ENCODE measurements at regions not wholly inside any gene's neighbourhood (a gene's known extent, or its start where the extent isn't known, plus 50 kb on each side); places are given as distances from the start of the nearest gene placed in this dataset.

DNA sequence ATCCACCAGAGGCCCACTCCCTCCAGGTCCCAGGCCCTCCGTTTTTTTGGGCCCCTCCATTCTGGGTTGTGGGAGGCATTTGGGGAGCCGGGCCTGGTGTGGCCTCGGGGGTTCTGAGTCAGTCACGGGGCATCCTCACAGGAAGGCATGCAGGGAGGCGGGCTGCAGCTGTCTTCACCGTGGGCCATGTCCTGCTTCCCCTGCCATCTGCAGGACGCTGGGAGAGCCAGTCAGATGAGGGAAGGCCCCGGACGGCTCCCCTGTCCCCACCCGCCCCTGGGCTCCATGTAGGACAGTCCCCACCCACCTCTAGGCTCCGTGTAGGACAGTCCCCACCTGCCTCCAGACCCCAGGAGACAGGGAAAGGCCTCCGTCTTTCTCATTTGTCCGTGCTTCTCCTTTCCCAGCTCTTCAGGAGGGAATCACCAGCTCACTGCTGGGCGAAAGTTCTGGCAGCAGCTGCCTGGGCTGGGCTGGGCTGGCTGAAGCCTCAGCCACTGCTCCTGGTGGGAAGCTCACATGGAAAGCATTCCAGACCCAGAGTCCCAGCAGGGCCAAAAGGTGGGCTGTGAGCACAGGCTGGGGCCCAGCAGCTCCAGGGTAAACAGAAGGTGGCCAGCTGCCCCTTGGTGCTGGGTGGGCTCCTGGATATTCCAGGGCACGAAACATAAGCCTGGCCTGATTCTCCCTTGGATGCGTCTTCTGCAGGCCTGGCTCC, 217.8 kb downstream of the KIF26A start:
- DNase-seq (ENCODE audit: low read depth in 2 of 2) = no peak

DNA sequence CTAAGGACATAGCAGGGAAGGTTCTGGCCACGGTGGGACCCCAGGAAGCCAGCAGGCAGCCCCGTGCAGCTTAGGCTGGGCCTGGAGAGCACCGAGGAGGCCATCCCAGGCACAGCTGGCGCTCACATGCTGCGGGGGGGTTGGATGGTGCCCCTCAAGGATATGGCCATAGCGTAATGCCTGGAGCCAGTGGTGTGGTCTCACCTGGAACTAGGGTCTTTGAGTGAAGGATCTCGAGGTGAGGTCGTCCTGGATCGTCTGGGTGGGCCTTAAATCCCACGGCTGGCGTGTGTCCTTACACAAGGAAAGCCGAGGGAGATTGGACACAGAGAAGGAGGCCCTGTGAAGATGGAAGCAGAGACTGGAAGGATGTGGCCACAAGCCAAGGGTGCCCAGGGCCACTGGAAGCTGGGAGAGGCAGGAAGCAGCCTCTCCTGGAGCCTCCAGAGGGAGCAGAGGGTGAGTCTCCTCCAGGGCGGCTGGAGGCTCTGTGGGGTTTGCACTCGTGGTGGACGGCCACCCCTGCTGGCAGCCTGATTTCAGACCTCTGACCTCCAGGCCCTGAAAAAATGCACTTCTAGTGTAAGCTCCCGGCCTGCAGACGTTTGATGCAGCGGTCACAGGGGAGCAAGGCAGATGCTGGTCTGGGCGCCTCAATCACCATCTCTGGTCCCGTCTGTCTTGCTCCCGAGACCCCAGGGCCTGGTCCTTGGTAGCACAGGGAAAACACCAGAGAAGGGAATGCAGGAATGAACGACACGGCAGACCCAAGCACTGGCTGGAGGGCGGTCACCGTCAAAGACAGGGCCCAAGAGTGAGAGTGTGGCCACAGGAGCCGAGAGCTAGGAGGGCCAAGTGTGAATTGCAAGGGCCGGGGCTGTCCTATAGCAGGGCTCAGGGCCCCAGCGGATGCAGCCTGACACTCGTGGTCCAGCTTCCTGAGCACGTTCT, 218.6 kb downstream of the KIF26A start:
- DNase-seq (ENCODE audit: low read depth in 2 of 2) = no peak

DNA sequence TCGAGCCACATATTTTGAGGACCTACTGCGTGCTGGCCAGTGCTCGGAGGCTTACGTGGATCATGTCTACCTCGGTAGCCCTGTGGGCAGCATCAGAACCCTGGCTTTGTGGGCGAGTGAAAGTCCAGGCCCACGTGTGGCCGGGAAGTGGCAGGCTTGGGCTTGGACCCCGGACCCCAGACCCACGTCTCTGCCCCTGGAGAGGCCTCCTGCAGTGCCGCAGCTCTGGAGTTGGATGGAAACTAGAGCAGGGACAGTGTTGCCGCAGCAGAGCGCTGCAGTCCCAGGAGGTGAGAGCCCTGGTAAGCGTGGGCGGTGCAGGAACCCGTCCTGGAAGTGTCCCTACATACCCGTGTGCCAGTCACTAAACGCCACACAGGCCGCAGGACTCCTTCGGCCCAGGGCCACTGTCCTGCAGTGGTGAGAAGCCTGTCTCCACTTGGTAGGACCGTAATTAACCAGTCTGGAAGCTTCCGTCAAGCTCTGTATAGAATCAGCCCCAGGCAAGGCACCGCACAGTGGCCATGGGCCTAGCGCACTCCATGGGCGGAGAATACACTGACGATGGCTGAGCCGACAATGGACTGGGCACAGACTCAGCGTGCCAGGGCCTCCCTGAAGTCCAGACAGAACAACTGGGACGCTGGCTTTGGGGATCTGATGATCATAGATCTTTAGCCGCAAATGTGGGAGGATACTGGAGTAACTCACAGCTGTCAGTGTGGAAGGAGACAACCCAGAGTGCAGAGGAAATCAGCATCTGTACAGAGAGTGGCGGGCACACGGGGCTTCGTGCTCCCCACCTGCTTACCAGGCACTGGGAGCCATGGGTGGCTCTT, 219.5 kb downstream of the KIF26A start:
- DNase-seq (ENCODE audit: low read depth in 2 of 2) = no peak

GRCh38 chr14:104358528-104359300, 220.3 kb downstream of the KIF26A start:
- no peak for DNase-seq (ENCODE audit: low read depth in 2 of 2)

- DNase-seq (ENCODE audit: low read depth in 2 of 2) = no peak
These were observed 220.1 kb upstream of the C14orf180 start for GRCh38 chr14:104359301-104359968.

GRCh38 chr14:104359969-104360442, 219.6 kb upstream of the C14orf180 start:
- DNase-seq (ENCODE audit: low read depth in 2 of 2) = no peak

DNA sequence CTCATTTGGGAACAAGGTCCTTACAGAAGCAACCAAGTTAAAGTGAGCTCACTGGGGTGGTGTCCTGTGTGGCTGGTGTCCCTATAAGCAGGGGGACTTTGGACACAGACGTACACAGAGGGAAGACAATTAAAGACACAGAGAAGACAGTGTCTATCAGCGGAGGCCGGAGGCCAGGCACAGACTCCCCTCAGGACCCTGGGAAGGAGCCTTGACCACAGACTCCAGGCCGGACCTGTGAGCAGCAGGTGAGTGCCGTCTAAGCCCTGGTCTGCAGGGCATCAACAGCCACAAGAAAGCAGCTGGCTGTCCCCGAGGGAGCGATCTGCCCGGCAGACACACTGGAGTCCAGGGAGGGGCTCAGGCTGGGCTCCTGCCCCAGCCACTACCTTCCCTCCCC, 219.1 kb upstream of the C14orf180 start:
- no peak for DNase-seq (ENCODE audit: low read depth in 2 of 2)

DNA sequence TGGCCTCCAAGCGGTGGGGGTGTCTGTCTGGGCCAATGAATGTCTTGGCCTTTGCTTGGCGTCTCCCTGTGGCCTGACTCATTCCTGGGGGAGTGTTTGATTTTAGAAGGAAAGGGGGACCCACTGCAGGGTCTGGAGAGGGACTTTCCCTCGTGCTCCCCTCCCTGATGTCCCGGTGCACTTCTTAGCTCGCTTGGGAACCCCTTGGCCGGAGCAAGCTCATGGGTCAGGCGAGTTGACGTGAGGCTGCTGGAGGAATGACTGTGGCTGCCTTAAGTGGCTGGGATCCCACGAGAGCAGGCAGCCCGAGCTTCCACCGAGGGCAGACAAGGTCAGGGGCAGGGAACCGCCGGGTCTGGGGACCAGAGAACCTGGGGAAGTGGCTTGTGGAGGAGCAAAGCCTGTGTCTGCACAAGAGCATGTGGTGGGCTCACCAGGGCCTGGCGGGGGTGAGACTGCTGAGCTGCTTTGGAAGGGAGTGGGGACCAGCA, 218.4 kb upstream of the C14orf180 start:
- no peak for DNase-seq (ENCODE audit: low read depth in 2 of 2)

- no peak for DNase-seq (ENCODE audit: low read depth in 2 of 2)
These were observed 217.5 kb upstream of the C14orf180 start for GRCh38 chr14:104361921-104362681.

DNA sequence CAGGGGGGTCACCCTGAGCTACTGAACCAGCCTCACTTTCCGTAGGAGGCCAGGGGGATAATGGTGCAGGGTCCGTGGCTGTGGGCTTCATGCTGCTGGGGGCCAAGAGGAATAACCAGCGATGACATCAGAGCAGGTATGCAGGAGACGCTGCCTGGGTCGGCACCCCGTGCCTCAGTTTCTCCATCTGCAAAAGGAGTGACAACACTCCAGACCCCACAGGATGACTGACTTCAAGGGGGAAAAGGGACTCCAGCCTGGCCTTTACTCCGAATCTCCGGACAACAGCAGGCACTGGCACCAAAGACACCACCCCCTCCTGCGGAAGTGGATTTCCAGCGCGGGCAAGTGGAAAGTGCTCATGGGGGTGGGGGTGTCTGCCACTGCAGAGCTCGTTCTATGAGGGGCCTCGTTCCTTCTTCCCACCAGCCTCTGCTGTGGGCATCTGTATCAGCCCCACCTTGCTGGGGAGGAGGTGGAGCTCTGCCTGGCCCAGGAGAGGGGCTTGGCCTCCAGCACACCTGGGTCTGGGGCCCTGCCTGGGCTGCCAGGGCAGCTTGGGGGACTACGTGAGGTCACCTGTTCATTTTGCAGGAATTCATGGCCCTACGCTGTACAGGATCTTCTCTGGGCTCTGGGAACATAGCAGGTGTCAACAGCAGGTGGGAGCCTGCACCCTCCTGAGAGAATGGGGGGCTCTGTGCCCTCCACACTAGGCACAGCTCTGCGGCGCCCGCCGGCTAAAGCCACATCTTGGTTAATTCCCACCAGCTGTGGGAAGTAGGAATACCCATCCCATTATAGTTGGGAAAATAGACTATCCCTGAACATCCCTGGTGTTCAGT, 216.6 kb upstream of the C14orf180 start:
- no peak for DNase-seq (ENCODE audit: low read depth in 2 of 2)

DNA sequence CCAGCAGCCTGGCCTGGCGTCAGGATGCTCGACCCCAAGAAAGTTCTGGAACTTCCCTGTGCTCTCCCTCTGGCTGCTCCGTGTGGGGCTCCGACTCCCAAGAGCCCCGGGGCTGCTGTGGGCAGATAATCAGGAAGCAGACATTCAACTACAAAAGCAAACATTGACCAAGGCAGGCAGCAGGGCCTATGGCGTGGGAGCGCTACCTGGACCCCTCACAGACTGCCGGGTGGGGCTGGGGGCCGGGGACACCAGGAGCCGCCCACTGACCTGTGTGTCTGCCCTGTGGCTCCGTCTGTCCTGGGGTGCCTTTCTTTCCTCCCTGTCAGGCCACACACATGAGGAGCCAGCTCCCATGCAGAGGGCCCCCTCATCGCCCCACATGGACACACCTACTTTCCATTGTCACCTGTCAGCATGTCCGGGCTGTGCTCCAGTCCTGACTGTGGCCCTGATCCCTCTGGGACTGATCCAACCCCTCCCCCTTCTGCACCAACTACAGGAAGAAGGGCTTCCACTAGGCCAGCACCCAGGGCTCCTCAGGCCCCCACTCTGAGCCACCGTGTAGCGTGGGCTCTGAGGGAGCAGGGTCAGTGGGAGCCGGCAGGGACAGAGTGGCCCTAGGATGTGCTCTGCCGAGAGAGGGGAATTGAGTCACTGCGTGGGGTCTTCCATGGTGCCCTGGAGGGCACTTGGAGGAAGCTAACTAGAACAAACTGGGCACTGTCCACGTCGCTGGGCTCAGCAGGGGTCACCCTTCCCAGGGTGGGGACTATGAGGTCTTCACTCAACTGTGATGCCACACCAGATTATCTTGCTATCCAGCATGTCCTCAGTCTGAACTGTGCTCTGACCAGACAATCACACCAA, 215.4 kb upstream of the C14orf180 start:
- no peak for DNase-seq (ENCODE audit: low read depth in 2 of 2)

GRCh38 chr14:104364830-104365229, 214.7 kb upstream of the C14orf180 start:
- no peak for DNase-seq (ENCODE audit: low read depth in 2 of 2)

DNA sequence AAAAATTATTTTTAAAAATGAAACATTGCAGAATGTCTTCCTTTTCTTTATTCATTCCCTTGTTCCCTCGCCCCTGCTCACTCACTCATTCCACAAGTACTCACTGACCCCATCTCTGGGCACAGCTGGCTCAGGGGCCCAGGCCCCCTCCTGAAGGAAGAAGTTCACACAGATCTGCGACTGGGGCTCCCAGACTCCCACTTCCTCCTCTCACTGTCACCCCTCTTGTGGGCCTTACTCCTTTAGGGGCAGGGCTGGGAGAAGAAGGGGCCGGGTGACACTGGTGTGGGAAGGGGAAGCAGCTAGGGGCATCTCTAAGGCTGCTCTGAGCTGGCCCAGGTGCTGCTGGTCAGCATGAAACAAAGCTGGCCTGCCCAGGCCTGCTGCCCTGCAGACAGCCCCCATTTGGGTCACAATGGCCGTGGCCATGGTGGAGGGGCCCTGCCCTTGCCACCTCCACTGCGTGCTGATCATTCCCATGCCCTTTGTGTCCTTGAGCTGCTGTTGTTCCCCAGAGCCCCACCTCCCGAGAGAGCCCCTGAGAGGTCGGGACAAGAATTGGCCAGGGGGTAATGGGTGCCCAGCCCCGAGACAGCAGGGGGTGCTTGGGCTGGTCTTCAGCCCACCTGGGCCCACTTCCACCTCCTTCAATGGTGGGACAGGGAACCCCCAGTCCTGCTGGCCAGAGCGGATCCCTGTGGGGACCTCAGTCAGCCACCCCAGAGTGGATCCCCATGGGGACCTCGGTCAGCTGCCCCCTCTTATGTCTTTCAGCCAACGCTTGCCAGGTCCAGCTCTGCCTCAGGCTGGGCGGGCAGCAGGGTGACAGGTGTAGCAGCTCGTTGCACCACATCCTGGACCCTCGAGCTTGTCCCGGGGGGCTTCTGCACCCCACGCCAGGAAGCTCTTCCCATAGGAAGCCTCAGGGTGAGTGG, 212.4 kb upstream of the C14orf180 start:
- no peak for DNase-seq (ENCODE audit: low read depth in 2 of 2)

GRCh38 chr14:104367866-104368750, 211.5 kb upstream of the C14orf180 start:
- no peak for DNase-seq (ENCODE audit: low read depth in 2 of 2)

GRCh38 chr14:104368751-104369100, 210.8 kb upstream of the C14orf180 start:
- DNase-seq (ENCODE audit: low read depth in 2 of 2) = no peak

DNA sequence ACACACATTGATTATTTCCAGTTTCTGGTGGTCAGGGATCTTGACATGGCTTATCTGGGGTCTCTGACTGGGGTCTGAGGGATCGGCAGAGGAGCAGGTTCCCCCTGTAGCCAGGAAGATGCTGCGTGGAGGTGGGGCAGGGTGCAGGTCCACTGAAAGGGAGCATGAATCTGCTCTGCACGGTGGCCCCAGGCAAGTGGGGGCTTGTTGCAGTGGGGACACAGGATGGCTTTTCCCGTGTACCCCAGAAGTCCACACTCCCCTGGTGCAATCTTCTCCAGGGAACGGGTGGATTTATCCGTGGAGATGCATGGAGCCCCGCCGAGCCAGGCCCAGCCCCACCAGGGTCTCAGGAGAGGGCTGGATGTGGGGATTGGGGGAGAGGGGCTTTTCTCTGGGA, 210.4 kb upstream of the C14orf180 start:
- DNase-seq (ENCODE audit: low read depth in 2 of 2) = no peak

Measured in stimulated activated CD4-positive, alpha-beta T cell treated with anti-CD3 and anti-CD28 coated beads, Interleukin-4, amount 100 ng/mL, for 48 hours (primary cell).